ENCODE measurements at regions not wholly inside any gene's neighbourhood (a gene's known extent, or its start where the extent isn't known, plus 50 kb on each side); places are given as distances from the start of the nearest gene placed in this dataset.
"Not testable (repeated sequence)": the region's sequence is repeated elsewhere in the genome, so short reads cannot be mapped to it uniquely, and the experiment has no call there.

DNA sequence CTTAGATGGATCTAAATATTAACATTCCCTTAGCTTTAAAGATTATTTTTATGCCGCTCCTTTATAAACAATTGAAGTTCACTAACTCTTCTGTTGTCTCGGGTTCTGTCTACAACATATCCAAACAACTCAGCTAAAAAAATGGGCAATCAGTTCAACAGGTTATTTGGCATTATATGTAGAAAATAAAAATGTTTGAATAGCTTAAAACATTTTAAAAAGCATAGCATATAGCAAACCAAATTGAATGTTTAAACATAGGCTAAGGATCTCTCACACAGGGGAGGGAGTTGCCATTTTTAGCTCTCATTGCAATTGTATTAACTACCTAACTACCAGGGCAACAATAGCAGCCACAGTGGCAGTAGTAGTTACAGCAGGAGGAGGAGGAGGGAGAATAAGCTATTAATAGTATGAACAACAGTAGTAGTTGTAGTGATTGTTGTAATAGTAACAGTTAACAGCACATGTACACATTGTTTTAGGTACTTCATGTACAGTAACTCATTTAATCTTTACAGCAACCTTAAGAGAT, 404.2 kb downstream of the KCNRG start:
- no peak for DNase-seq (ENCODE audit: low read depth)

DNA sequence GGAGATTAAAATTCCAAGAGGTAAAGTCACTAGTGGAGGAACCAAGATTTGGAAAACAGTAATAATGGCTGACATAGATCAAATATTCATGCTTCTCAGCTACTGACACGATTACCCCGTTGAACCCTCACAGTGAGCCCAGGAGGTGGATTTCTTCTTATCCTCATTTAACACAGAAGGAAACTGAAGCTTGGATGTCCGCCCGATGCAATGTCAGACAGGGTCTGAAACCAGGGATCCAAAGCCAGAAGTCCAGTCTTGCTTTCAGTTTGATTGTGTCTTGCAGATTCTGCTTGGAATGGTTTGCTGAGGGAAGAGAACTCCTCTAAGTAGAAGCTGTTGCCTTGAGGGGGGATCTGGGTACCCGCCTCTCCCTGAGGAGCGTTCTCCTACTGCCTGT, 404.7 kb downstream of the KCNRG start:
- no peak for DNase-seq (ENCODE audit: low read depth)

DNA sequence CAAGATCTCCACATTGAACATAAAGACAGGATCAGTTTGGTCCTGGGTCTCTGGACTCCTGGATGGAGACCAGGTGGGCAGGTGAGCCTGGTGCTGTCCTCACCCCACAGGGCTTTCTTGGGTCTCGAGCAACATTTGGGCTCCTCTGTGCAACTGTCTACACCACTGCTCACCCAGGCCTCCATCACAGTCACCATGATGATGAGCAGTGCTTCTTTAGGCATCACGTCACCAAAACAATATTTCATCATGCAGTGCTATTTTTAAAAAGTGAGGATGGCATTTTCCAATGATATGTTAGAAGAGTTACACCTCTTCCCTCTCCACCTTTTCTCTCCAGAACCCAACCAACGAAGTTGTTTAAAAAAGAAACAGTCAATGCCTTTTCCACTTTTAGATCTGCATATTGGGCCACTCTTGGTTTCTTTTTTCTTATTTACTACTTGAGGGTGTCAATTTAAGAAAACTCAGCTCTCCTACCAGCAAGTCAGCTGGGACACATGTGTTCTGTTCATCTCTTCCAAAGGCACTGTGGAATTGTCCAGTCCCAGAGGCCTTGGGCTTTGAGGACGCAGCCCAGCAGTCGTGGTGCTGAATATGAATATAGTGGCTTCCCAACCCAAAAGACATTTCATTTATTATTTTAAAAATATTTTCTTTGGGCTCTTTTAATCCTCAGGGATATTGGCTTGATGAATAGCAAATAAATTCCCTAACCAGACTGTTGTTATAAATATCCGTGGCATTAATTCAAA, 405.7 kb downstream of the KCNRG start:
- DNase-seq (ENCODE audit: low read depth), result no peak

DNA sequence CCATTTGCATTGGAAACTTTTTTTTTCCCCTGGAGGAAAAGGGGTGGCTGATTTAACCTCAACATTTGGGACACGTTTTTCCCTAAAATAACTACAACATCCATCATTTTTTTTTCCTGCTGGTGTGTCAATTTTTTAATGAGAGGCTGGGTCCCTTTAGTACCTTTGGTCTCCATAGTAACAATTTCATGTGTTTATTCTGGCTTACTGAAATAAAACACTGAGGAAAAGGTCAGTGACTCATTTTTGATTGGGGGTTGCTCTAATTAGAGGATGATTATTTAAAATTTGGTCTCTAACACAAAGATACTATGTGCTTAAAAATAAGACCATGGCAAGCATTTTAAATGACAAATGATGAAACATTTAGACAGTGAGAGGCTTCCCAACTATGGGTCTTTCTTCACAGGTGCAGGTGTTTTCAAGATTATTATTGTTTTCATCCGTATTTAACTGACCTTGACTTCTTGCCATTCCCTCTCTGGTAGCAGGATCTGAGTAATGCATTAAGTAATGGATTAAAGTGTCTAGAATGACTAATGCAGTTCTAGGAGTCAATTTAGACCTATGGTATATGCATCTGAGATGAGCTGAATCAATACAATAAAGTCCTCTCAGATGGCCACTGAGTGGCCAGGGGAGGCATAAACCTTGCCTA, 406.4 kb downstream of the KCNRG start:
- no peak for DNase-seq (ENCODE audit: low read depth)

DNA sequence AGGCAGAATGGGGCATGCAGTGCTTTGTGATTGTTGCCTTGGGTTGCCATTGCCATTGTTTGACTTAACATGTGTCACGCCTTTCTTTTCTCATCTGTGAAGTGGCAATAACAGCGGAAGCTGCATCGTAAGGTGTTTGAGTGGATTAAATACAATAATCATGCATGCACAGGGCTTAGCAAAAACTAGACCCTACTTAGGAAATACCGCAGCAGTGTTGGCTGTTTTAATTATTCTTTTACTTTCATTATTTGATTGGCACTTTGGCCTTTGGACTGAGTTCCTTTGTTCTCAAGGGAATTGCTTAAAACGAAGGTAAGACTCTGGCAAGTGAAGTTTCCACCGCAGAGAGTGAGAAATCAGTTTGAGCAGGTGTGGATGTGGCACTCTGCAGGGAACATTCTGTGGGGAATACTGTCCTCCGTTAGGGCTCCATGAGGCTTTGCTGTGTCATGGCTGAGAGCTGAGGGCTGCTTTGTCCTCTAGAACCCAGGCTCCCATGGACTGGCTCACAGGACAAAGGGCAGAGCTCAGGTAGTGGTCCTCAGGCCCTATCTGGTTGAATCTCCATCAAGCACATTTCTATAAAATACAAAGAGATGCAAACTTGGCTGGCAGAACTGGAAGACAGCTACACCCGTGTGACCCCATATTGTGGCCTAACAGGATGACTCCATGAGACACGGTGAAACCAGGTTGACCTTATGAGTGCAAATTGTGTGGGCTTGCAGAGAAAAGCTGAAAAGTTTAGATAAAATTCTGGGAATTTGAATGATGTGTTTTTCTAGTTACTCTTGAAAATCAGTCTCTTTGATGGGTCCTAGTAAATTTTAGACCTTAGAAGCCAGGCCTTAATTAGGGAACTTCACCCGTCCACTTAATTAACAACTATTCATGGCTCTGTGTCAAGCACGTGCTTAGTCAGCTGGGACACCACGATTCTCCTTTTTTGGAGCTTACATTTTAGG, 407.2 kb downstream of the KCNRG start:
- no peak for DNase-seq (ENCODE audit: low read depth)

DNA sequence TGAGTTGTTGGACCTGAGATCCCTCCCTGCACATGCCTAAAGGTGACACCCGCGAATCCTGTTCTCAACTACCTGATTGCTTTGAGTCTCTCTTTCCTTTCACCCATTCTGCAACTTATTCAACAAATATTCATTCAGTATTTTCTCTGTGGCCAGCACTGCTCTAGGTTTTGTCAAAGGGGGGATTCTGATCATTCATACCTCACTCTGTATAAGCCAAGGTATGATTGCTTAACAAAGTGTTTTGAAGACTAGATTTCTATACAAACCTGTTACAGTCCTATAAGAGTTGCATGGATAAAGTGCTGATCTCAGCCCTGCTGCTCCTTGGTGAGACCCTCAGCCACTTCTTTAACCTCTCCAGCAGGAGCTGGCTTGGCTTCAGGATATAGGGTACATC, 409.7 kb downstream of the KCNRG start:
- DNase-seq (ENCODE audit: low read depth), result no peak

DNA sequence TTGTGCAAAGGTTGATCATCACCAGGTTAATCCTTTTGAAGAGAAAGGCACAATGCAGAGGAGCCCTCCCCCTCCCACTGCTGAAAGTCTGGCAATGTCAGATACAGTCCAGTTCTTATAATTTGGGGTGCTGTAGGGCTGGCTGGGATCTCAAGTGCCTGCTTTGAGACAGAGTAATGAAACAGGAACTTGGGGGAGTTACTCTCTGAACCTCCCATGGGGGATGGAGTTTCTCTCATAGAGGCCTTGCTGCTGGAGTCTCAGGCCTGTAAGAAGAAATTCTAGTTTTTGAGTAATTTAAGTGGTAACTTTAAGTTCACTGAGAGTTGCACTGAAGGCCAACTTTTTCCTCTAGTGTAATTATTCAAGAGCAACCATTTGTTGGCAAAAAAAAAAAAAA, 410.5 kb downstream of the KCNRG start:
- DNase-seq (ENCODE audit: low read depth), result no peak

DNA sequence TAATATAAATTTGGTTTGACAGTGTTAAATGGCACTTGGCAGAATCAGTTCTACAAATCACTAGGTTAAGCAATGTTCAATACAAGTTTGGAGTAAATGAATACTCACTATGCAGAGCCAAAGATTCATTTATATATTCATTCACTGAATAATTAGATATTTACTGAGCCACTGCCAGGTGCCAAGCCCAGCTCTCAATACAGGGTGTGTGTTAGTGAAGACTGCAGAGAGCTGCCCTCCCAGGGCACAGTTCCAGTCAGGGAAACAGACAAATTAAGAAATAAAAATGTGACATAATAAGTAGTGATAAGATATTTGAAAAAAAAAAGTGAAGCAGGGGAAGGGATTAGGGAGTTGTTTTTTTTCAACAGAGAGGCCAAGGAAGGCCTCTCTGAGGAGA, 411.7 kb downstream of the KCNRG start:
- DNase-seq (ENCODE audit: low read depth), result no peak

DNA sequence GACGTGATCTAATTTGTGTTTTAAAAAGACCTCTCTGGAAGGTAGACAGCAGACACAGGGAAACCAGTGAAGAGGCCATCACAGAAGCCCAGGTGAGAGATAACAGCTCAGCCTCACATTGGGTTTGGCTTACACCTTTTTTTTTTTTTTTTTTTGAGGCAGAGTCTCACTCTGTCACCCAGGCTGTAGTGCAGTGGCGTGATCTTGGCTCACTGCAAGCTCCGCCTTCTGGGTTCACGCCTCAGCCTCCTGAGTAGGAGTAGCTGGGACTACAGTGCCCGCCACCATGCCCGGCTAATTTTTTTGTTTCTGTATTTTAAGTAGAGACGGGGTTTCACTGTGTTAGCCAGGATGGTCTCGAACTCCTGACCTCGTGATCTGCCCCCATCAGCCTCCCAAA, 412.3 kb downstream of the KCNRG start:
- DNase-seq (ENCODE audit: low read depth), result not testable (repeated sequence)

DNA sequence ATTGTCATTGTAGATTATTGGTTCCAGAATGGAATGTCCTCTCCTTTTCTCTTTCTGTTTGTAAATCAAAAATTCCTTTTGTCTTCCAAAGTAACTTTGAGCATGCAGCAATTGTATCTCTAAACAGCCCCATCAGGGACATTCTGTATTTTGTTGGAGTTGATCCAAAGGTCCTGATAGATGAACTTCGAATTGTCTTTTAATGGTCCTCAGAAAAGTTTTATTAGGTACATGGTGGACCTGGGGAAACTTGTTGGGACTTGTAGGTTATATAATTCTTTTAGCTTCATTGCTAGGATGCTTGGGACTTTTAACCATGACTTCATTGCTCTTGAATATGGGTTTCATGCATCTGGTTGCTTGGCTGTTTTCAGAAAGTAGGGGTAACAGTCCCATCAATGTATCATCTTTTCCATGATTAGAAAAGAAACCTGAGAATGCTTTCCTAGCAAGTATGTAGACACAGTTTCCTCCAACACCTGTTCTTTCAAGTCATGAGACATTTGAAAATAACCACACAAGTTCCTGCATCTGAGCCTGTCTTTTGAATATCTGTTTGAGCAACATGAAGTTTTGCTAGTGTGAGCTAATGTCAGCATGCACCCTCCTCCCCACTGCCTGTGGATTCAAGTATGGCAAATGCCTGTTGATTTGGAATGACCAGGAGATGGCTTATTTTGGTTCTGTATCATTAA, 413.1 kb downstream of the KCNRG start:
- no peak for DNase-seq (ENCODE audit: low read depth)

DNA sequence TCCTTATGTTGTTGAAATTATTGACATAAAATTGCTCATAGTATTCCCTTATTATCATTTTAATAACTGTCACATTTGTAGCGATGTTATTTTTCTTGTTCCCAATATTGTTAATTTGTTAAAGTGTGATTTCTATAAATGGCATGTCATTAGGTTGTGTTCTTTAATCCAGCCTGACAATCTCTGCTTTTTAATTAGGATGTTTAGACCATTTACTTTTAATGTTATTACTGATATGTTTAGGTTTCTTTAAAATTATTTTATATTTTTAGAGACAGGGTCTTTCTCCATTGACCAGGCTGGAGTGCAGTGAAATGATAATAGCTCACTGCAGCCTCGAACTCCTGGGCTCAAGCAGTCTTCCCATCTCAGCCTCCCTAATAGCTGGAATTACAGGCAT, 408.5 kb downstream of the DLEU7 start:
- DNase-seq (ENCODE audit: low read depth), result no peak

DNA sequence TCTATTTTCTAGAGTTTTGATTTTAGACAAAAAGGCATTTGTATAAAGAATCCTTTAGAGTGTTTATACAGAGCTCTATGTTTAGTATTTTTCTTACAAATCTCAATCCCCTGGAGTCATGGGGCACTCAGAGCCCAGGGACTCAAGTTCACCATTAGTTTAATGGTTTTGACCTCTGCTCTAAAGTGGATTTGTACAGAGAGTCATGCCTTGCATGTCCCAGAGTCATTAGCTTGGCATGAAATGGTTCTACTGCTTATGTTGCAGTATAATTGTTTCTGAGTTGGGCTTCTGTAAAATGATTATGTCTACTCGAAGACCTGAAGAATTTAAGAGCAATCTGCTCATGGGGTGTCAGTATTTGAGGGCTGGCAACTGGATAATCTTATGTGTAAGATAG, 406.2 kb downstream of the DLEU7 start:
- DNase-seq (ENCODE audit: low read depth), result no peak

DNA sequence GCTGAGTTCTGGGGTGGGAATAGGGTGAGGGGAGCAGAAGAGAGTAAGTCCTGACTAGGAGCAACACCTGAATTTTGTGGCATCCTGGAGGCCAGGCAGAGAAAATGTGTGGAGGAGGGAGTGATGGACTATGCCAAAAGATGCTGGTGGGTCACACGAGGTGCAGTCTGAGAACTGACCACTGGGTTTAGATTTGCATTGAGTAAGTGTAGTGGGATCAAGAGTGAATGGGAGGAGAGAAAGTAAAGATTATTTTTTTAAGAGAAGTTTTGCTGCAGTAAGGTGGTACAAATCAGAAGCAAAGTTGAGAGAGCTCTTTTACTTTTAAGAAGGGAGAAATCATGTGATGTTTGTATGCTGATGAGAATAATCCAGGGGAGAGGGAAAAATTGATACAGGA, 405.1 kb downstream of the DLEU7 start:
- no peak for DNase-seq (ENCODE audit: low read depth)

DNA sequence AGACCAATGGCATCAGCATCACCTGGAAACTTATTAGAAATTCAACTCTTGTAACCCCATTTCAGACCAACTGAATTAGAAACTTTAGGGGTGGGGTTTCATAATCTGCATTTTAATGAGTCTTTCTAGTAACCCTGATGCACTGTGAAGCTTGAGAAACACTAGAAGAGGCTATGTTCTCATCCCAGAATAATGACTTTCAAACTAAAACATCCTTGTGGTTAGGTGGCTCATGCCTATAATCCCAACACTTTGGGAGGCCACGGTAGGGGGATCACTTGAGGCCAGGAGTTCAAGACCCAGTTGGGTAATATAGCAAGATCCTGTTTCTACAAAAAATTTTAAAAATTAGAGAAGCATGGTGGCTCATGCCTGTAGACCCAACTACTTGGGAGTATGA, 402.4 kb downstream of the DLEU7 start:
- no peak for DNase-seq (ENCODE audit: low read depth)

DNA sequence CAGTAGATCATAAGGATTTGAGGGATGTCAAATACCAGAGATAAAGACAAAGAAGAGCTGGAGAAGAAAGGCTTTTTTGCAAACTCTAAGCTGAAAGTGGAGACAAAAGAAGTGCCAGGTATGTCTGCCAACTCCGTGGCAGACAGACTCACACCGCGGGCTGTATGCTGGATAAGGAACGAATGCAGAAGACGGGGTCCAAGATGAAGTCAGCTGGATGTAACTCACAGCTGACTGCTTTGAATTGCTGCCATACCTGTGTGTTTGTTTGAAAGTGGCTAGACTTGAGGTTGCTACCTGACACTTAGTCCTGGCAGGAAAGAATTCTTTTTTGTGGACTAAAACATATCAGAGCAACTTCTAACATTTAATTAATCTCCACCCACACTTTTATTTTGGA, 398.8 kb downstream of the DLEU7 start:
- no peak for DNase-seq (ENCODE audit: low read depth)

DNA sequence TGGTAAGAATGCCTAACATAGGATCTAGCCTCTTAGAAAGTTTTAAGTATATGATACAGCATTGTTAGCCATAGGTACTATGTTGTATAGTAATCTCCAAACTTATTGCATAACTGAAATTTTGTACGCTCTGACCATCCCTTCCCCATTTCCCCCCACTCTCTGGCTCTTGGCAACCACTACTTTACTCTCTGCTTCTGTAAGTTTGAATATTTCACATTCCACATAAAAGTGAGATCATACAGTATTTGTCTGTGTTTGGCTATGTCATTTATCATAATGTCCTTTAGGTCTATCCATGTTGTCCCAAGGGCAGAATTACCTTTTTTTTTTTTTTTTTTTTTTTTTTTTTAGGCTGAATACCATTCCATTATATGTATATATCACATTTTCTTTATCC, 396.9 kb downstream of the DLEU7 start:
- no peak for DNase-seq (ENCODE audit: low read depth)

DNA sequence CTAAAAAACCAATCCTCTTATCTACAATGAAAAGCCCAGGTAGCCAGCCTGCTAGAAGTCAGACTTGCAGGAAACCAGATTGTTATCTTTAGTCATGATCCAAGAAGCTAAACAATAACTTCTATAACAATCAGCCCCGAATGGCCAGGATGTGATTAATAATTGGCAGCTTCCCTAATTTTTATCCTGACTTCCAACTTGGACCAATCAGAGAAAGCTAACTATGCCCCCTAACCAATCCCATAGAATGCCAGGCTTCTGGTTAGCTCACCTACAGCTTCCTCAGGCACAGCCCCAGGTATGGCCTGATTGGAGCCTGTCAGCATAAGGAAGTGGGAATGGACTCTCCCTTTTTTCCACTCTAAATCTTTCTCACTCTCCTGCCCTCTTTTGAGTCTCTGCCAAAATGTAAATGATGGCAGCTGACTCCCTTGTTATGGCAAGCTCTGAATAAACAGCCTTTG, 394.9 kb downstream of the DLEU7 start:
- DNase-seq (ENCODE audit: low read depth), result no peak

DNA sequence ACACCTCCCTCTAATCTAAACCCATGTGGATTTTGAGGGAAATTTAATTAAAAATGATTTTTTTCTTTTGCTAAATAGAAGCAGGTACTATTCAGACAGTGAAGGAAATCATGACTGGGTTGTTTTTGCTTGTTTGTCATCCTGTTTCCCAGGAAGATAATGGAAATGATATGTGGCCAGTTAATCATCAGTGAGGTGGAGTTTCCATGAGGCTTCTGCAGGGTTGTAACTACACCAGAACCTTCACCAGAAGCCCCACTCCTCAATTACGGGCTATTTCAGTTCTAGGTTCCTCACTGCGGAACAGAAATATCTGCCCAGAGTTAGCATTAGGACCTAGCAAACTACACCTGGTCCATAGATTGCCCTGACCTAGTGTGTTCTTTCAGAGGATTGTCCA, 394.0 kb downstream of the DLEU7 start:
- no peak for DNase-seq (ENCODE audit: low read depth)

DNA sequence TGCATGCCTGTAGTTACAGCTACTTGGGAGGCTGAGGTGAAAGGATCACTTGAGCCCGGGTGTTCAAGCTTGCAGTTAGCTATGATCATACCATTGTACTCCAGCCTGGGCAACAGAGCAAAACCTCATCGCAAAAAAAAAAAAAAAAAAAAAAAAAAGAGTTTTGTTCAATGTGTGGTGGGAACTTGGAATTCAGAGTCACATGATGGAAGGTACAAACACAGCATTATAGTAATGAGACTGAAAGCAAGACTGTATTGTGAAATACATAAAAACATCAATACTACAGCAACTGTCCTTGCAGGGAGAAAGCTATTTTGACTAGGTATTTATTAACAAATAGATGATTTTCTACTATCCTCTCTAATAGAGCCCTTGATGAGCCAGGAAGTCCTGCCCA, 393.2 kb downstream of the DLEU7 start:
- no peak for DNase-seq (ENCODE audit: low read depth)

DNA sequence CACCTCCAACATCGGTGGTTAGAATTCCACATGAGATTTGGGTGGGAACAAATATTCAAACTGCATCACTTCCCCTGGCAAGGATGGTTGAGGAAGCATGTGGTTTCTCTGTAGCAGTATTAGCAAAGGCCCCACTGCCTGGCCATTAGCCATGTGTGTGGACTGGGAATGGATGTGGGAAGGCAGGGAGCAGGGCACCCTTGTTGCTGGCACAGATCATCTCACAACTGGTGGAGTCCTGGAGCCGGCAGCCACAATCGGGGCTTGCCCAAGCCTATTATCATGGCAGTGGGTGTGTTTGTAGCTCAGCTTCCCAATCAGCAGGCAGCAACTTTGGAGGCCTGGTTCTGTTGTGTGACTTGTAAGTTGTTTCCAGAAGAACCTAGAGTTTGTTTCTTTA, 391.9 kb downstream of the DLEU7 start:
- DNase-seq (ENCODE audit: low read depth), result no peak

DNA sequence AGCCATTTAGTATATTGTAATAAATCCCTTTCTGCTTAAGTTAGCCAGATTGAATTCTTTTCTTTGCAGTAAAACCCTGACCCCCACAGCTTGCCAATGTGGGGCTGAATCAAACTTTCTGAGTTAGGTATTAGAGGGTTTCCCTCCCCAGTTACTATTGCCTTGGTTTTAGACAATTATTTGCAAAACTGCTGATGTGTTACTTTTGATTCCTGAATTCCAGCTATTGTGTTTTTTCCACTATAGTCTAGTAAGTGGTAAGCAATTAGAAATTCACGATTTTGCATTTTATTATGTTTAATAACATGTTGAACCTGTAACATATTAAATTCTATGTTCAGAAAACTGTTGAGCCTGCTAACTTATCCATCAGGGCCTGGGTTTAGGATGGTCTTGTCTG, 391.5 kb downstream of the DLEU7 start:
- DNase-seq (ENCODE audit: low read depth), result no peak

DNA sequence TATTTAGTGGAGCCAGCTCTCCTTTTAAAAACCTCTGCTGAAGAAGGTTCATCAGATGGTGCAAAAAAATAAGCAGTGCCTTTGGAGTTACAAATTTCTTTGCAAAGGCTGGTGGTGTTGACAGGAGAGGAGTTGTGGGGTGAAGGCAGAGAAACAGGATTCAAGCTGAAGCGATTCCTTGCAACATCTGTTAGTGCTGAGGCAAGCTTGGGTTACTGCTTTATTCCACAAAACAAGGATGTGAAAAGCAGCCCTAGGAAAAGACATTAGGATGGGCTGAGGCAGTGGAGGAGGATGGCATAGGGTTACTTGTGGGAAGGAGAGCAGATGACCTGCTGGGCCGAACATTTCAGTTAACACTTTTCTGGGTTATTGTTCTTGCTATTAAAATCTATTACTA, 390.7 kb downstream of the DLEU7 start:
- DNase-seq (ENCODE audit: low read depth), result no peak
